IMR-90 (cell line): ENCODE measurements at regions not wholly inside any gene's neighbourhood (a gene's known extent, or its start where the extent isn't known, plus 50 kb on each side); places are given as distances from the start of the nearest gene placed in this dataset.

Source experiments
- BHLHE40 ChIP-seq: fragments of 150-350 bp; IDR thresholded peaks from 2 replicates; pipeline ENCODE4 v1.6.1; 2016; ENCODE audit warnings: mild to moderate bottlenecking, low read depth, low read length
- CEBPB ChIP-seq: IDR thresholded peaks from 2 replicates; pipeline ENCODE4 v1.6.1; 2012; ENCODE audit warnings: low read depth, low read length, improper control_type of control experiment
- CHD1 ChIP-seq: IDR thresholded peaks from 2 replicates; pipeline ENCODE4 v1.6.1; 2012; ENCODE audit warnings: low read depth, low read length, improper control_type of control experiment
- CTCF ChIP-seq: conservative IDR thresholded peaks from 2 replicates; pipeline ENCODE4 v1.5.1; 2012; ENCODE audit warnings: mild to moderate bottlenecking, low read depth, low read length, improper control_type of control experiment
- ELK1 ChIP-seq: fragments of 150-350 bp; IDR thresholded peaks from 2 replicates; pipeline ENCODE4 v1.6.1; 2016; ENCODE audit warnings: low read depth, mild to moderate bottlenecking, low read length, moderate library complexity, borderline replicate concordance
- MAFK ChIP-seq: IDR thresholded peaks from 2 replicates; pipeline ENCODE4 v1.6.1; 2012; ENCODE audit warnings: low read depth, low read length, improper control_type of control experiment
- MAZ ChIP-seq: IDR thresholded peaks from 2 replicates; pipeline ENCODE4 v1.6.1; 2012; ENCODE audit warnings: low read depth, mild to moderate bottlenecking, low read length, improper control_type of control experiment, moderate library complexity, borderline replicate concordance
- MXI1 ChIP-seq: IDR thresholded peaks from 2 replicates; pipeline ENCODE4 v1.6.1; 2012; ENCODE audit warnings: low read depth, mild to moderate bottlenecking, low read length, moderate library complexity, borderline replicate concordance
- NFE2L2 ChIP-seq: fragments of 150-350 bp; IDR thresholded peaks from 2 replicates; pipeline ENCODE4 v1.6.1; 2016; ENCODE audit warnings: low read depth, mild to moderate bottlenecking, low read length
- POLR2A ChIP-seq: IDR thresholded peaks from 2 replicates; pipeline ENCODE4 v1.6.1; 2012; ENCODE audit warnings: mild to moderate bottlenecking, low read depth, low read length
- RAD21 ChIP-seq: IDR thresholded peaks from 2 replicates; pipeline ENCODE4 v1.6.1; 2012; ENCODE audit warnings: low read length, improper control_type of control experiment
- RFX5 ChIP-seq: IDR thresholded peaks from 2 replicates; pipeline ENCODE4 v1.8.0; 2012; ENCODE audit warnings: low read depth, mild to moderate bottlenecking, low read length, moderate library complexity
- SMC3 ChIP-seq: fragments of 150-350 bp; IDR thresholded peaks from 2 replicates; pipeline ENCODE4 v1.6.1; 2016; ENCODE audit warnings: low read depth, mild to moderate bottlenecking, antibody characterized with exemption, low read length, moderate library complexity

GRCh38 chr17:13420418-13420826 lies 181.3 kb downstream of the HS3ST3A1 start:
- TF ChIP-seq CTCF: no peak
- TF ChIP-seq CEBPB: no peak
- TF ChIP-seq RFX5: no peak
- TF ChIP-seq POLR2A: no peak
- no peak for TF ChIP-seq MXI1
- no peak for TF ChIP-seq RAD21
- no peak for TF ChIP-seq CHD1
- TF ChIP-seq MAZ: no peak
- TF ChIP-seq ELK1: no peak
- no peak for TF ChIP-seq NFE2L2
- no peak for TF ChIP-seq SMC3
- TF ChIP-seq BHLHE40: no peak
- no peak for TF ChIP-seq MAFK
